AG10803 (cell line): ENCODE measurements at regions not wholly inside any gene's neighbourhood (a gene's known extent, or its start where the extent isn't known, plus 50 kb on each side); places are given as distances from the start of the nearest gene placed in this dataset.
"Not testable (repeated sequence)": the region's sequence is repeated elsewhere in the genome, so short reads cannot be mapped to it uniquely, and the experiment has no call there.

Source experiments
- DNase-seq: peaks from one replicate; pipeline ENCODE4 v3.0.0; 2010; ENCODE audit warnings: low read depth
- H3K4me3 ChIP-seq: 2 replicates; pipeline ENCODE4 v1.5.1; 2011; ENCODE audit warnings: mild to moderate bottlenecking, low read length, control low read depth
- TF ChIP-seq, protein P1 (sequence below): conservative IDR thresholded peaks from 2 replicates; pipeline ENCODE4 v1.5.1; 2011; ENCODE audit warnings: mild to moderate bottlenecking, low read length, control low read depth, inconsistent platforms

DNA sequence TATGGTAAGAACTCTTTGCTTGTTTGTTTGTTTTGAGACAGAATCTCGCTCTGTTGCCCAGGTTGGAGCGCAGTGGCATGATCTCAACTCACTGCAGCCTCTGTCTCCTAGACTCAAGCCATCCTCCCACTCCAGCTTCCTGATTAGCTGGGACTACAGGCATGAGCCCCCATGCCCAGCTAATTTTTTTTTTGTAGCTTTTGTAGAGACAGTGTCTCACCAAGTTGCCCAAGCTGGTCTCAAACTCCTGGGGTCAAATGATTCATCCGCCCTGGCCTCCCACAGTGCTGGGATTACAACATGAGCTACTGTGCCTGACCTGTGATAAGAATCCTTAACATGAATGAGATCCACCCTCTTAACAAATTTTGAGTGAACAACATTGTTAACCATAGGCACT is 183.9 kb upstream of the TSHZ3 start:
- no peak overlapping the region for H3K4me3 ChIP-seq
- TF ChIP-seq, protein P1, sequence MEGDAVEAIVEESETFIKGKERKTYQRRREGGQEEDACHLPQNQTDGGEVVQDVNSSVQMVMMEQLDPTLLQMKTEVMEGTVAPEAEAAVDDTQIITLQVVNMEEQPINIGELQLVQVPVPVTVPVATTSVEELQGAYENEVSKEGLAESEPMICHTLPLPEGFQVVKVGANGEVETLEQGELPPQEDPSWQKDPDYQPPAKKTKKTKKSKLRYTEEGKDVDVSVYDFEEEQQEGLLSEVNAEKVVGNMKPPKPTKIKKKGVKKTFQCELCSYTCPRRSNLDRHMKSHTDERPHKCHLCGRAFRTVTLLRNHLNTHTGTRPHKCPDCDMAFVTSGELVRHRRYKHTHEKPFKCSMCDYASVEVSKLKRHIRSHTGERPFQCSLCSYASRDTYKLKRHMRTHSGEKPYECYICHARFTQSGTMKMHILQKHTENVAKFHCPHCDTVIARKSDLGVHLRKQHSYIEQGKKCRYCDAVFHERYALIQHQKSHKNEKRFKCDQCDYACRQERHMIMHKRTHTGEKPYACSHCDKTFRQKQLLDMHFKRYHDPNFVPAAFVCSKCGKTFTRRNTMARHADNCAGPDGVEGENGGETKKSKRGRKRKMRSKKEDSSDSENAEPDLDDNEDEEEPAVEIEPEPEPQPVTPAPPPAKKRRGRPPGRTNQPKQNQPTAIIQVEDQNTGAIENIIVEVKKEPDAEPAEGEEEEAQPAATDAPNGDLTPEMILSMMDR, result no peak
- no peak for DNase-seq

DNA sequence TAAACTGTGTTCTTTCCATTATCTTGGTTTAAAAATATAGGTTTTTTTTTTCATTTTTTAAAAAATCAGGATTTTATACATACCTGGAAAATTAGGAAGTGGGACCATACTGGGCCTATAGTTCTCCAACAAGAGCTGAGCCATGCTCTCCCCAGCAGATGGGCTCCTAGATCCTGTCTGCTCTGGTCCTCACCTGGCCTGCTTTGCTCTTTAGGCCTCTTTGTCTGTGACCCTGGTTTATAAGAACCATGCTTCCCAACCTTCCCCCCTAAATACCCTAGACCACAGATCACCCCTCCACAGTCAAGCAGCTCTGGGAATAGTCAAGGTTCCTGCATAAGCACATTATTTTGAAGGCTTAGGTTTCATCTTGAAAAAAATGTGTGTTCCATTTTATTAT is 185.0 kb upstream of the TSHZ3 start:
- no peak for DNase-seq
- H3K4me3 ChIP-seq, result no peak overlapping the region
- TF ChIP-seq, protein P1, result no peak

DNA sequence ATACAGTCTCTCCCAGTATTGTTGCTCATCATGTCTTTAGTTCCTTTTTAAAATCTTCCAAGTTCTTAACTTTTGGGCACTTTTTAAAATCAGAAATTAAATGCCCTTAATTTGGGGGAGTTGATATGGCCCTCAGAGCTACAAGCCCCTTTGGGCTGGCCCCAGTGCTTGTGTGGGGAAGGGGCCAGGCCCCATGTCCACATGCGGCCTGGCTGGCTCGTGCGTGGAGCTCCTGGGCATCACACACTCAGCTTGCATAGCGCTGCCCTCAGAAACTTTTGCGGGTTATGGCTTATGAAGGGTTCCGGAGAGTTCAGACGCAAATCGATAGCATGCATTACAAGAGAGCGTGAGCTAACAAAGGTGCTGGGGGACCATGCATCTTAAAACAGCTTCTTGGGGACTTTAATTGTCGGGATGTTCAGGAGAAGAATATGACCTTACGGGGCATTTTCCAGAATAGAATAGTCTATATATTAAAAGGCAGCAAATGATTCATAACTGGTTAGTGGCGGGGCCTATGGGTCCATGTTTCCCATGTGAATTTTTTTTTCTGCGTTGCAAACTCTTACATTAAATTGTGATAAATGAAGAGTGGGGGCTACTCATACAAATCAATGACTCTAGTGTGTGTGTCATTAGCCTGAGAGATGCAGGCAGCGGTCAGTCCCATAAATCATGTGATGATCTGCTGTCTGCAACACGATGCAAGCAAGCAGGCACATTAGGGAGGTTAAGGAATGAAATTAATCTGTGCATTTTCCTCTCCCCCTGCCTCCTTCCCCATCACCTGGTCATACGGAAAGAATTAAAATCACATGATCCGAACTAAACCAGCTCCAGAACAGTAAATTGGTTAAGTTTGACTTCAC is 185.8 kb upstream of the TSHZ3 start:
- TF ChIP-seq, protein P1, result no peak
- no peak overlapping the region for H3K4me3 ChIP-seq
- no peak for DNase-seq

DNA sequence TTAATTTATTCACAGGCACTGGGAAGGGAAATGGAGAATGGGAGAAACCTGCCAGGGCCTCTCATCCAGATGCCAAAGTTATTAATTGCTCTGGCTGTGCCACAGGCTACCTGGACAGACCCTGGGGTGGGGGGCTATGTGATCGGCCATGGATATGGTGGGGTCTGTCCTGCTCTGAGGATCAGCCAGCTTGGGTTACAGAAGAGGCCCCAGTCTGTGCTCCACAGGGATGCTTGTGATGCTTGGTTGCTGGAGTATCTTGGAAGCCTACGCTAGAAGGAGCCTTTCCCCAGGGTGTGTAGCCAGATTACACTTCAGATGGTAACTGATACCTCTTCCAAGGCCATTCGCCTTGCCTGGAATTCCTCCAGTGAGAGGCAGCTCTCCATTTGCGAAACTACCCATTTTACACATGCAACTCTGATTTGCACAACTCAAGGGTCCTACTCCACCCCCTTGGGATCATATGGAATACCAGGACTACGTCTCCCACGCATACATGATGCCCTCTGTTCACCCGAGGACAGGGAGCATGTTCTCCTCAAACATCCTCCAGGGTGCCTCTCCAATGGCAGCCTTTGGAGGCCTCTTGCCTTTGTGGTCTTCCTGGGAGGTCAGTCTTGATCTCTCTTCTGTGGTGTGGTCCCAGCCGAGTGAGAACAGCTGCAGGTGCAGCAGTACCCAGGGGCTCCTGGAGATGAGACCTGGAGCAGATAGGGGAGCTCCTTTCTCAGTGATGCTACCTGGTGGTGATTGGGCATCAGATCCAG is 186.6 kb upstream of the TSHZ3 start:
- DNase-seq, result no peak
- TF ChIP-seq, protein P1, result no peak
- H3K4me3 ChIP-seq, result no peak overlapping the region

DNA sequence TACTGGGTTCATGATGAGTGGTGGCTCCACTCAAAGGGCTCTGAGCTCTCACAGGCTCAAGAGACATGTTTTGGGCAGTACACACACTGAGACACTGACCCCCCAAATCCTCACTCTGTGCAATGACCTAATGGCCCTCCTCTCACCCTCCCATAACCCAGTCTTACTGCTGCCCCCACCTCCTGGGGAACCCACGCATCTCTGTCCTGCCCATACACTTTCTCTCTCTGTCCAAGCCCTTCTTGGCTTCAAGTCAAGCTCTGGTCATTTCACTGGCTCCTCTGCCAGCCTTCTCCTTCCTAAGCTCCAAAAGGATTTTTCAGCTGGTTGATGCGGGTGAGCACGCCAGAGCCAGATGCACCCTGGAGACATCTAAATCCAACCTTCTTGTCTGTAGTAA is 187.9 kb upstream of the TSHZ3 start:
- H3K4me3 ChIP-seq, result no peak overlapping the region
- DNase-seq, result no peak
- TF ChIP-seq, protein P1, result no peak

DNA sequence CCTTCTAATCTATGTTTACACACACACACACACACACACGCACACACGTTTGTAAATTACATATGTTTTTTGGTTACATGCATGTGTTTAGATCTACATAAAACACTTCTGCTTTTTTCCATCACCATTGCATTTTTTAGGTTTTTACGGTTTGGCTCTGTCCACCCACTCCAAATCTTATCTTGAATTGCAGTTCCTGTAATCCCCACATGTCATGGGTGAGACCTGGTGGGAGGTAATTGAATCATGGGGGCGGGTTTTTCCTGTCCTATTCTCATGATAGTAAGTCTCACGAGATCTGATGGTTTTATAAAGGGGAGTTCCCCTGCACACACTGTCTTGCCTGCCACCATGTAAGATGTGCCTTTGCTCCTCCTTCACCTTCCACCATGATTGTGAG is 188.7 kb upstream of the TSHZ3 start:
- not testable (repeated sequence) for H3K4me3 ChIP-seq, DNase-seq

DNA sequence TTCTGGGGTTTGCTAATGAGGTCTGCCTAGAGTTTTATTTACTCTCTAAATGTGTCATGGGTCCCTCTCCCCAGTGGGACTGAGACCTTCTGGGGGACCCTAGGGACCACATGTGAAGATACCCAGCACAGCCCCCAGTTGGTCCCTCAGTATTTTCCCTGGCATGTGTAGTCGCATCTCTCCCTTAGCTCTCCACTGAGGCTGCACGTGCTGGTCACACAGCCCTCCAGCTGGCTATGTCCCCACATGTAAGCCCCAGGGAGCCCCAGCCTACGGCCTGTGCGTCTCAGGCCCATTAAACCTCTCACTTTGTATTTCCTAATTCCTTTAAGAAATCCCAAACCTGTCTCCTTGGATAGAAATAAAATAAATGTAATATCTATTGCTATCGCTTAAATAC is 189.6 kb upstream of the TSHZ3 start:
- TF ChIP-seq, protein P1, result no peak
- H3K4me3 ChIP-seq, result no peak overlapping the region
- no peak for DNase-seq
